SK-N-SH treated with all-trans-retinoic acid at 6 μM for 48 hours (cell line): ENCODE measurements at regions not wholly inside any gene's neighbourhood (a gene's known extent, or its start where the extent isn't known, plus 50 kb on each side); places are given as distances from the start of the nearest gene placed in this dataset.

Experiments
- ESRRG ChIP-seq: fragments of 250-450 bp; sonication (Bioruptor Pico); IDR thresholded peaks from 2 replicates; pipeline ENCODE4 v1.6.1; 2021; ENCODE audit warnings: mild to moderate bottlenecking
- SNAI2 ChIP-seq: fragments of 250-450 bp; sonication (Bioruptor Pico); IDR thresholded peaks from 2 replicates; pipeline ENCODE4 v1.5.0; 2020; ENCODE audit warnings: mild to moderate bottlenecking, moderate library complexity
- ZNF70 ChIP-seq: fragments of 450-650 bp; formaldehyde crosslinking; IDR thresholded peaks from 2 replicates; pipeline ENCODE4 v1.5.0; 2020; ENCODE audit warnings: mild to moderate bottlenecking, moderate library complexity
- TF ChIP-seq, protein P1 (sequence below): fragments of 250-450 bp; sonication (Bioruptor Pico); IDR thresholded peaks from 2 replicates; pipeline ENCODE4 v1.5.1; 2020; ENCODE audit warnings: low read depth, mild to moderate bottlenecking, moderate library complexity

DNA sequence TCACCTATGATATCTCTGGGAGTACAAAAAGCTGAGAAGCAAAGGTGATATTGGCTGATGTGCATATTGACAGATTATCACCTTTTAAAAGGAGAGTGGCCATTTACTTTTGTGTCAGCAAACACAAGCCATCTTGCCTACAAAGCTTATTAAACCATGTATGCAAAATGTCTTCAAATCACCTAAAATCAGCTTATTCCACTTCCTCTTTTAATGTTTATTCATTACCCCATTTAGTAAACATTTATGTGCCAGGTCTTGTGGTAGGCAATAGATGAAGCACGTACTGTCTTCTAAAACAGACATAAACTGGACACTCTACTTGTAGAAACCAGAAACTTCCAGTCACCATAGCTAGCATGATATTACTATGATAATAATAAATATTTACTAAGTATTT, 354.6 kb downstream of the RBM26 start:
- no peak for TF ChIP-seq ESRRG (CRISPR knock-in tag)
- no peak for TF ChIP-seq ZNF70 (CRISPR knock-in tag)
- TF ChIP-seq SNAI2 (CRISPR knock-in tag): no peak
- TF ChIP-seq, protein P1, sequence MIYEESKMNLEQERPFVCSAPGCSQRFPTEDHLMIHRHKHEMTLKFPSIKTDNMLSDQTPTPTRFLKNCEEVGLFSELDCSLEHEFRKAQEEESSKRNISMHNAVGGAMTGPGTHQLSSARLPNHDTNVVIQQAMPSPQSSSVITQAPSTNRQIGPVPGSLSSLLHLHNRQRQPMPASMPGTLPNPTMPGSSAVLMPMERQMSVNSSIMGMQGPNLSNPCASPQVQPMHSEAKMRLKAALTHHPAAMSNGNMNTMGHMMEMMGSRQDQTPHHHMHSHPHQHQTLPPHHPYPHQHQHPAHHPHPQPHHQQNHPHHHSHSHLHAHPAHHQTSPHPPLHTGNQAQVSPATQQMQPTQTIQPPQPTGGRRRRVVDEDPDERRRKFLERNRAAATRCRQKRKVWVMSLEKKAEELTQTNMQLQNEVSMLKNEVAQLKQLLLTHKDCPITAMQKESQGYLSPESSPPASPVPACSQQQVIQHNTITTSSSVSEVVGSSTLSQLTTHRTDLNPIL (CRISPR knock-in tag): no peak
